Nephron (organoid): ENCODE measurements at regions not wholly inside any gene's neighbourhood (a gene's known extent, or its start where the extent isn't known, plus 50 kb on each side); places are given as distances from the start of the nearest gene placed in this dataset.

ENCODE experiments used
- H3K27ac Mint-ChIP-seq, 3 experiments: 2 replicates each; pipeline ENCODE4 v1.8.0; 2020; ENCODE audit warnings: mixed read lengths in 3 of 3, mild to moderate bottlenecking in 2 of 3, moderate library complexity in 1 of 3
- H3K27me3 Mint-ChIP-seq: 2 replicates; pipeline ENCODE4 v1.8.0; 2021; ENCODE audit warnings: low read depth, mild to moderate bottlenecking, moderate library complexity, mixed read lengths
- H3K36me3 Mint-ChIP-seq: 2 replicates; pipeline ENCODE4 v1.8.0; 2020; ENCODE audit warnings: low read depth, mixed read lengths
- H3K4me1 Mint-ChIP-seq: 2 replicates; pipeline ENCODE4 v1.8.0; 2020; ENCODE audit warnings: mixed read lengths
- H3K4me3 Mint-ChIP-seq, 3 experiments: 2 replicates each; pipeline ENCODE4 v1.8.0; 2020; ENCODE audit warnings: mild to moderate bottlenecking in 3 of 3, mixed read lengths in 3 of 3, moderate library complexity in 2 of 3
- H3K9me3 Mint-ChIP-seq: 2 replicates; pipeline ENCODE4 v1.8.0; 2020; ENCODE audit warnings: mixed read lengths
- CTCF ChIP-seq, 3 experiments: fragments of 200-600 bp; sonication (generic); IDR thresholded peaks; one replicate each; pipeline ENCODE4 v1.5.0; 2021; ENCODE audit warnings: antibody characterized with exemption in 3 of 3; ENCODE audit not compliant: unreplicated experiment in 3 of 3

DNA sequence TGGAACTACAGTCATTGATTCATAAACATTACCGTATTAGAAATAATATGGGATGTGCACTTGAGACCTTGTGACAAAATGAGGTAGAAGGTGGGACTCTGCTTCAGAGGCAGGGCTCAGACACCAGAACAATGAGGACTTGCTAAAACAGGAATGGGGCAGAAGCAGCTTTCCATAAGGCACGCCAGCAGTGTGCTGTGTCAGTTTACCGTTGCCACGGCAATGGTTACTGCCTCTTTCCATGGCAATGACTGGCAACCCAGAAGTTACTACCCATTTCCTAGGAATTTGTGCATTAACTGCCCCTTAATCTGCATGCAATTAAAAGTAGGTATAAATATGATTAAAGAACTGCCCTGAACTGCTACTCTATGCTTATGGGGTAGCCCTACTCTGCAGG, 169.0 kb downstream of the CHRM3 start:
- Mint-ChIP-seq H3K4me3 (no peak overlapping the region), H3K36me3 (no peaks in the 10 kb centered on the region), H3K4me1 (no peaks in the 10 kb centered on the region), H3K27me3 (no peaks in the 10 kb centered on the region), H3K9me3 (no peaks in the 10 kb centered on the region), H3K27ac (no peak overlapping the region)
- no peak for TF ChIP-seq CTCF (IDR thresholded peaks at IDR 0.05; ENCODE audit: unreplicated experiment in 3 of 3)

DNA sequence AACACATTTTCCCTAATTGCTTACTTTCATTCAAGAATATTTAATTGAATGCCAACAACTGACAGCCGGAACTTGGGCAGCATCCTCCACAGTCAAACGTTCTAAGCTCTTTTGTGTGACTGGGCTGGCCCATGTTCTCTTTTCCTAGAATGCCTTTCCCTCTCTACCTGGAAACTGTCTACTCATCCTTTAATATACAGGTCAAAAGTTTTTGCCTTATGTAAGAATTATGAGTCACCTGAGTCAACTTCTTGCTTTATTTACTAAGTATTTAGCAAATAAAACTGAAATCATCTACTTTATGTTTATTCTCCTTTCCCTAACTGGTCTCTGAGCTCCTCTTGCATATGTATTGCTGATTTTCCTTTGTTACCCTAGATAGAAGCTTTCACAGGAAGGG, 172.2 kb downstream of the CHRM3 start:
- Mint-ChIP-seq H3K4me1 (no peaks in the 10 kb centered on the region), H3K36me3 (no peaks in the 10 kb centered on the region), H3K4me3 (no peak overlapping the region), H3K27me3 (no peaks in the 10 kb centered on the region), H3K9me3 (no peaks in the 10 kb centered on the region), H3K27ac (no peak overlapping the region)
- no peak for TF ChIP-seq CTCF (IDR thresholded peaks at IDR 0.05; ENCODE audit: unreplicated experiment in 3 of 3)

- Mint-ChIP-seq H3K4me3 (no peak overlapping the region), H3K4me1 (peaks cover under 1% of the 10 kb centered on the region), H3K27ac (peak overlapping the region in 1 of 3 experiments; percentile 19), H3K9me3 (no peaks in the 10 kb centered on the region), H3K36me3 (no peaks in the 10 kb centered on the region), H3K27me3 (no peaks in the 10 kb centered on the region)
- no peak for TF ChIP-seq CTCF (IDR thresholded peaks at IDR 0.05; ENCODE audit: unreplicated experiment in 3 of 3)
Measured at GRCh38 chr1:239558991-239559390, 172.6 kb downstream of the CHRM3 start.

DNA sequence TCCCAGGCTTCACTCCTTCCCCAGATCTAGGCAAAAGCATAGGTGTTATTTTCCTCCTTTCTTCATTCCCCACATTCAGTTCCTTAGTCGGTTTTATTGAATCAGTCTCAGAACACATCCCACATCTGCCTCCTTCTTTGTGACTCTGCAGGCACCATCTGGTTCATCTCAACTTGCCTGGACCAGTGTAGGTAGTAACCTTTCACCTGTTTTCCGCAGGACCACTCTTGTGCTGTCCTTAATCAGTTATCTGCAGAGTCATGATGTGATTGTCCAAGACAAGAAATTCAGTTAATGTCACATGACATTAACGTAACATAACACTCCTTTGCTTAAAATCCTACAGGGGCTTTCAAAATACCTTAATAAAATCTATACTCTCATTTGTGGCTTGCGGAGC, 174.6 kb downstream of the CHRM3 start:
- no peaks in the 10 kb centered on the region for H3K36me3 Mint-ChIP-seq
- no peak overlapping the region for H3K4me3 Mint-ChIP-seq
- TF ChIP-seq CTCF (IDR thresholded peaks at IDR 0.05; ENCODE audit: unreplicated experiment in 3 of 3) = no peak
- peaks cover 3% of the 10 kb centered on the region for H3K4me1 Mint-ChIP-seq
- H3K9me3 Mint-ChIP-seq = no peaks in the 10 kb centered on the region
- H3K27ac Mint-ChIP-seq = no peak overlapping the region
- H3K27me3 Mint-ChIP-seq = no peaks in the 10 kb centered on the region

- Mint-ChIP-seq H3K27ac (no peak overlapping the region), H3K4me1 (peaks cover 3% of the 10 kb centered on the region), H3K36me3 (no peaks in the 10 kb centered on the region), H3K9me3 (no peaks in the 10 kb centered on the region), H3K4me3 (no peak overlapping the region), H3K27me3 (no peaks in the 10 kb centered on the region)
- no peak for TF ChIP-seq CTCF (IDR thresholded peaks at IDR 0.05; ENCODE audit: unreplicated experiment in 3 of 3)
Measured at GRCh38 chr1:239562095-239562494, 175.7 kb downstream of the CHRM3 start.

- Mint-ChIP-seq H3K9me3 (no peaks in the 10 kb centered on the region), H3K36me3 (no peaks in the 10 kb centered on the region), H3K4me3 (no peak overlapping the region)
Measured at GRCh38 chr1:239563681-239564080, 177.3 kb downstream of the CHRM3 start.

More at GRCh38 chr1:239563681-239564080, 177.3 kb downstream of the CHRM3 start:
- no peak for TF ChIP-seq CTCF (IDR thresholded peaks at IDR 0.05; ENCODE audit: unreplicated experiment in 3 of 3)
- Mint-ChIP-seq H3K27ac (peak overlapping the region in 1 of 3 experiments; percentile 35), H3K27me3 (no peaks in the 10 kb centered on the region), H3K4me1 (peaks cover 3% of the 10 kb centered on the region)
